HG02870 (cell line): ENCODE measurements at regions not wholly inside any gene's neighbourhood (a gene's known extent, or its start where the extent isn't known, plus 50 kb on each side); places are given as distances from the start of the nearest gene placed in this dataset.

Experiments used
- ATAC-seq: cut with Tn5 transposase; IDR thresholded peaks from one replicate; pipeline ENCODE4 v1.9.1; 2021; ENCODE audit warnings: mild to moderate bottlenecking, moderate library complexity; ENCODE audit not compliant: unreplicated experiment

- no peak for ATAC-seq
Observed at GRCh38 chr1:65090406-65090805, 57.6 kb upstream of the AK4 start.

DNA sequence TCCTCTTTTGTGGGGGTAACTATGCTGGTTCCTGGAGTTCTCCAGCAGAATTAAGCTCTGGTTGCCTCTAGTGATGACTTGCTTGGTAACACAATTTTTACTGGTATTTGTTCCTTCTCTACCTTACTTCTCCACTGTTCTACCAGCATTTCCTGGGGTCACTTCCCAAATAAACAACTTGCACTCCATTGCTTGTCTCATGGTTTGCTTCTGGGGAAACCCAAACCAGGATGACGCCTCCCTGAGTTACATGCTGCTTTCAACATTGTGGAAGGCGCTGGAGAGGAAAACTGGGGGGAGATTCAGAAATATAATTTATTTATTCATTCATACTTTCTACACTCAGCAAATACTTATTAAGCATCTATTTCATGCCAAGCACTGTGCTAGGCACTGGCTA is 55.3 kb upstream of the AK4 start:
- no peak for ATAC-seq

- no peak for ATAC-seq
Observed at GRCh38 chr1:65097076-65097475, 50.9 kb upstream of the AK4 start.
